NB4 (cell line): ENCODE measurements at regions not wholly inside any gene's neighbourhood (a gene's known extent, or its start where the extent isn't known, plus 50 kb on each side); places are given as distances from the start of the nearest gene placed in this dataset.

Experiments used
- POLR2A ChIP-seq: IDR thresholded peaks from 2 replicates; pipeline ENCODE4 v1.6.1; 2011; ENCODE audit warnings: mild to moderate bottlenecking; ENCODE audit not compliant: insufficient read length; ENCODE audit errors: extremely low read depth
- TF ChIP-seq, protein P1 (sequence below): IDR thresholded peaks from one replicate; pipeline ENCODE4 v1.5.1; 2012; ENCODE audit warnings: low read depth, low read length

- no peak for TF ChIP-seq POLR2A
- TF ChIP-seq, protein P1, sequence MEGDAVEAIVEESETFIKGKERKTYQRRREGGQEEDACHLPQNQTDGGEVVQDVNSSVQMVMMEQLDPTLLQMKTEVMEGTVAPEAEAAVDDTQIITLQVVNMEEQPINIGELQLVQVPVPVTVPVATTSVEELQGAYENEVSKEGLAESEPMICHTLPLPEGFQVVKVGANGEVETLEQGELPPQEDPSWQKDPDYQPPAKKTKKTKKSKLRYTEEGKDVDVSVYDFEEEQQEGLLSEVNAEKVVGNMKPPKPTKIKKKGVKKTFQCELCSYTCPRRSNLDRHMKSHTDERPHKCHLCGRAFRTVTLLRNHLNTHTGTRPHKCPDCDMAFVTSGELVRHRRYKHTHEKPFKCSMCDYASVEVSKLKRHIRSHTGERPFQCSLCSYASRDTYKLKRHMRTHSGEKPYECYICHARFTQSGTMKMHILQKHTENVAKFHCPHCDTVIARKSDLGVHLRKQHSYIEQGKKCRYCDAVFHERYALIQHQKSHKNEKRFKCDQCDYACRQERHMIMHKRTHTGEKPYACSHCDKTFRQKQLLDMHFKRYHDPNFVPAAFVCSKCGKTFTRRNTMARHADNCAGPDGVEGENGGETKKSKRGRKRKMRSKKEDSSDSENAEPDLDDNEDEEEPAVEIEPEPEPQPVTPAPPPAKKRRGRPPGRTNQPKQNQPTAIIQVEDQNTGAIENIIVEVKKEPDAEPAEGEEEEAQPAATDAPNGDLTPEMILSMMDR = no peak
These were observed 63.8 kb downstream of the MRPL46 start for GRCh38 chr15:88403351-88403791.
